ENCODE measurements at regions not wholly inside any gene's neighbourhood (a gene's known extent, or its start where the extent isn't known, plus 50 kb on each side); places are given as distances from the start of the nearest gene placed in this dataset.

GRCh38 chrX:111020283-111020682 lies 75.7 kb upstream of the PAK3 start:
- no peak for TF ChIP-seq CTCF (IDR thresholded peaks at IDR 0.05)
- no peak for ATAC-seq (ENCODE audit: low read depth)
- no peaks in the 10 kb centered on the region for H3K36me3 Mint-ChIP-seq (ENCODE audit: low read depth)
- POLR2A ChIA-PET, result no interaction called here
- CTCF ChIA-PET, result no interaction called here
- no peaks in the 10 kb centered on the region for H3K9me3 Mint-ChIP-seq
- H3K4me1 Mint-ChIP-seq, result no peaks in the 10 kb centered on the region
- intact Hi-C loops (cut with micrococcal nuclease), result no loop called here
- H3K27ac Mint-ChIP-seq, result no peak overlapping the region
- no peak for DNase-seq
- H3K27me3 Mint-ChIP-seq, result no peaks in the 10 kb centered on the region
- H3K4me3 Mint-ChIP-seq, result no peak overlapping the region

- no peak for TF ChIP-seq CTCF (IDR thresholded peaks at IDR 0.05)
Observed at GRCh38 chrX:111013778-111014455, 82.1 kb upstream of the PAK3 start.

GRCh38 chrX:111010111-111010510 lies 85.9 kb upstream of the PAK3 start:
- TF ChIP-seq CTCF (IDR thresholded peaks at IDR 0.05), result no peak
- ATAC-seq (ENCODE audit: low read depth), result no peak
- intact Hi-C loops (cut with micrococcal nuclease), result no loop called here
- CTCF ChIA-PET, result no interaction called here
- H3K4me3 Mint-ChIP-seq, result no peak overlapping the region
- H3K36me3 Mint-ChIP-seq (ENCODE audit: low read depth), result no peaks in the 10 kb centered on the region
- H3K27ac Mint-ChIP-seq, result no peak overlapping the region
- no peak for DNase-seq
- POLR2A ChIA-PET, result no interaction called here
- H3K27me3 Mint-ChIP-seq, result no peaks in the 10 kb centered on the region
- H3K4me1 Mint-ChIP-seq, result no peaks in the 10 kb centered on the region
- H3K9me3 Mint-ChIP-seq, result no peaks in the 10 kb centered on the region

More at GRCh38 chrX:111013778-111014455, 82.1 kb upstream of the PAK3 start:
- POLR2A ChIA-PET, result no interaction called here
- CTCF ChIA-PET, result no interaction called here
- intact Hi-C loops (cut with micrococcal nuclease), result no loop called here
- H3K27ac Mint-ChIP-seq, result no peak overlapping the region
- no peak for ATAC-seq (ENCODE audit: low read depth)
- DNase-seq, result no peak
- H3K4me1 Mint-ChIP-seq, result no peaks in the 10 kb centered on the region
- H3K4me3 Mint-ChIP-seq, result no peak overlapping the region
- H3K36me3 Mint-ChIP-seq (ENCODE audit: low read depth), result no peaks in the 10 kb centered on the region
- no peaks in the 10 kb centered on the region for H3K27me3 Mint-ChIP-seq
- no peaks in the 10 kb centered on the region for H3K9me3 Mint-ChIP-seq

GRCh38 chrX:111009256-111009655 lies 86.7 kb upstream of the PAK3 start:
- no peaks in the 10 kb centered on the region for H3K9me3 Mint-ChIP-seq
- ChIA-PET CTCF (no interaction called here), POLR2A (no interaction called here)
- H3K27me3 Mint-ChIP-seq, result no peaks in the 10 kb centered on the region
- no peak for TF ChIP-seq CTCF (IDR thresholded peaks at IDR 0.05)
- DNase-seq, result no peak
- no peak overlapping the region for H3K4me3 Mint-ChIP-seq
- no peak overlapping the region for H3K27ac Mint-ChIP-seq
- intact Hi-C loops (cut with micrococcal nuclease), result no loop called here
- no peak for ATAC-seq (ENCODE audit: low read depth)
- no peaks in the 10 kb centered on the region for H3K4me1 Mint-ChIP-seq
- no peaks in the 10 kb centered on the region for H3K36me3 Mint-ChIP-seq (ENCODE audit: low read depth)

- intact Hi-C loops (cut with micrococcal nuclease), result no loop called here
- ATAC-seq (ENCODE audit: low read depth) (no peak), DNase-seq (no peak)
- no peaks in the 10 kb centered on the region for H3K4me1 Mint-ChIP-seq
- CTCF ChIA-PET, result no interaction called here
- no peaks in the 10 kb centered on the region for H3K27me3 Mint-ChIP-seq
- H3K36me3 Mint-ChIP-seq (ENCODE audit: low read depth), result no peaks in the 10 kb centered on the region
- H3K9me3 Mint-ChIP-seq, result no peaks in the 10 kb centered on the region
- H3K4me3 Mint-ChIP-seq, result no peak overlapping the region
- POLR2A ChIA-PET, result no interaction called here
- no peak for TF ChIP-seq CTCF (IDR thresholded peaks at IDR 0.05)
- no peak overlapping the region for H3K27ac Mint-ChIP-seq
Observed at GRCh38 chrX:111008126-111008525, 87.9 kb upstream of the PAK3 start.

Measured in activated B cell treated with CpG ODN at 0.5 μM for 24 hours (primary cell).